Body of pancreas (tissue), 4 donors: ENCODE measurements at regions not wholly inside any gene's neighbourhood (a gene's known extent, or its start where the extent isn't known, plus 50 kb on each side); places are given as distances from the start of the nearest gene placed in this dataset.

Experiments
- ATAC-seq: fragments of 150-250 bp; one replicate; pipeline ENCODE4 v1.9.1; 2016
- DNase-seq, 4 donors: peaks; one replicate each; pipeline ENCODE4 v3.0.0-alpha.2; 2019
- H3K27ac ChIP-seq, 4 donors: fragments of 200-600 bp; sonication (generic); 1 replicate in 3 of 4; 2 replicates in 1 of 4; pipeline versions ENCODE4 v1.5.1 to v1.6.1; 2016 to 2019; ENCODE audit warnings: mild to moderate bottlenecking in 1 of 4, mixed read lengths in 1 of 4, moderate library complexity in 1 of 4
- H3K27me3 ChIP-seq, 2 donors: fragments of 200-600 bp; sonication (generic); one replicate each; pipeline ENCODE4 v1.6.0; 2016; ENCODE audit warnings: mild to moderate bottlenecking in 1 of 2
- H3K36me3 ChIP-seq, 2 donors: fragments of 200-600 bp; sonication (generic); replicated peaks in 1 of 2; 2 replicates each; pipeline ENCODE4 v1.5.1; 2016; ENCODE audit warnings: low read depth in 2 of 2; ENCODE audit not compliant: insufficient read depth in 1 of 2
- H3K4me1 ChIP-seq: fragments of 200-600 bp; sonication (generic); one replicate; pipeline ENCODE4 v1.6.0; 2016
- H3K4me3 ChIP-seq, 2 donors: fragments of 200-600 bp; sonication (generic); 1 replicate in 1 of 2; 2 replicates in 1 of 2; pipeline ENCODE4 v1.5.1; 2016 to 2019
- H3K9me3 ChIP-seq, 3 donors: fragments of 200-600 bp; sonication (generic); 1 replicate in 2 of 3; 2 replicates in 1 of 3; pipeline ENCODE4 v1.5.1; 2016
- POLR2A ChIP-seq, 3 donors: fragments of 450-650 bp; IDR thresholded peaks; one replicate each; pipeline ENCODE4 v1.6.1; 2016; ENCODE audit warnings: antibody characterized with exemption in 3 of 3, mild to moderate bottlenecking in 2 of 3
- WGBS, 2 donors: methylation state at CpG; one replicate each; pipeline ENCODE4 v1.1.5; 2017; 5-methylcytosine and 5-hydroxymethylcytosine counted together
- intact Hi-C: fragments of 100-400 bp; cut with DNase I; formaldehyde crosslinking; loops from one replicate; pipeline ENCODE4 v1.15.1; 2023
- TF ChIP-seq, protein P1 (sequence below), 7 experiments: fragments of 450-650 bp in 4 of 7; fragments of 200-600 bp in 3 of 7; sonication (generic) in 3 of 7; IDR thresholded peaks; one replicate each; pipeline ENCODE4 v1.5.1; 2016 to 2019; ENCODE audit warnings: antibody characterized with exemption in 7 of 7

DNA sequence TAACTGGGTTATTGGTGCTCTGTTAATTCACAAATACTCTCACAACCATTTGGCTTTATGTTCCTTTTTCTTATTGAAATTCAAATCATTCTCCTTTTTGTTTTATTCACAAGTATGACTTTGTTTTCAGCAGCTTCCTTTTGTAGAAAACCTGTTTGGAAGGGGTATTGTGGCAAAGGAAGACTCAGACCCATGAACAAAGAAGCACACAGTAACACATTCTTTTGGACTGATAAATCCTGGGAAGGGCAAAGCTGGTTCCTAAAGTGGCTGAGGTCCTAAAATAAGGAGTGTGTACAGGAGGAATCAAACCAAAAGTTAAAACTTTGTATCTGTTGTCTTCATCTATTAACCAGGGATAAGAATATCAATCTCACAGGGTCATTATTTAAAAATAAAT lies 374.7 kb upstream of the FIGN start:
- H3K27ac ChIP-seq = no peak overlapping the region
- no peaks in the 10 kb centered on the region for H3K9me3 ChIP-seq
- no peak for TF ChIP-seq POLR2A (IDR thresholded peaks at IDR 0.05)
- TF ChIP-seq, protein P1, sequence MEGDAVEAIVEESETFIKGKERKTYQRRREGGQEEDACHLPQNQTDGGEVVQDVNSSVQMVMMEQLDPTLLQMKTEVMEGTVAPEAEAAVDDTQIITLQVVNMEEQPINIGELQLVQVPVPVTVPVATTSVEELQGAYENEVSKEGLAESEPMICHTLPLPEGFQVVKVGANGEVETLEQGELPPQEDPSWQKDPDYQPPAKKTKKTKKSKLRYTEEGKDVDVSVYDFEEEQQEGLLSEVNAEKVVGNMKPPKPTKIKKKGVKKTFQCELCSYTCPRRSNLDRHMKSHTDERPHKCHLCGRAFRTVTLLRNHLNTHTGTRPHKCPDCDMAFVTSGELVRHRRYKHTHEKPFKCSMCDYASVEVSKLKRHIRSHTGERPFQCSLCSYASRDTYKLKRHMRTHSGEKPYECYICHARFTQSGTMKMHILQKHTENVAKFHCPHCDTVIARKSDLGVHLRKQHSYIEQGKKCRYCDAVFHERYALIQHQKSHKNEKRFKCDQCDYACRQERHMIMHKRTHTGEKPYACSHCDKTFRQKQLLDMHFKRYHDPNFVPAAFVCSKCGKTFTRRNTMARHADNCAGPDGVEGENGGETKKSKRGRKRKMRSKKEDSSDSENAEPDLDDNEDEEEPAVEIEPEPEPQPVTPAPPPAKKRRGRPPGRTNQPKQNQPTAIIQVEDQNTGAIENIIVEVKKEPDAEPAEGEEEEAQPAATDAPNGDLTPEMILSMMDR (IDR thresholded peaks at IDR 0.05) = no peak
- intact Hi-C loops = no loop called here
- no peaks in the 10 kb centered on the region for H3K36me3 ChIP-seq
- DNase-seq (no peak), ATAC-seq (no peak)
- no peaks in the 10 kb centered on the region for H3K27me3 ChIP-seq
- peaks cover 6% of the 10 kb centered on the region for H3K4me1 ChIP-seq
- no peak overlapping the region for H3K4me3 ChIP-seq

DNA sequence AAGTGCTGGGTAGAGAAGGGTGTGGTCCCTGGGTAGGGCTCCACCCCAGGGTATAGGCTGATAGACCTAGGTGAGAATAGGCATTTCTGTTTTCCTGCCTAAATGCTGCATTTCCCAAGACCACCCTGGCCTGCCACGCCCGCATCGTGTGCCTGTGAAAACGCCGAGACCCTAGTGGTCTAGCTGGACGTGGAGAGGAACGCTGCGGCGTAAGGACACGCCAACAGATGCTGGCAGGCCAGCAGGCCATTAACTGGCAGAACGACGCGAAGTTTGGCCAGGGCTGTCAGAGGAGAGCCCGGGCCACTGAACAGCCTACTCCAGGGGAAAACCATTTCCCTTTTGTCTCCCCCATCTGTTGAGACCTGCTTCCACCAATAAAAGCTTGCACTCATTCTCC lies 373.2 kb upstream of the FIGN start:
- intact Hi-C loops = no loop called here
- H3K4me3 ChIP-seq = no peak overlapping the region
- H3K27ac ChIP-seq = no peak overlapping the region
- H3K4me1 ChIP-seq = no peaks in the 10 kb centered on the region
- no peaks in the 10 kb centered on the region for H3K27me3 ChIP-seq
- 79 to 93% methylated on average over 13 to 14 of the region's 14 CpGs for WGBS, 2 donors
- H3K36me3 ChIP-seq = no peaks in the 10 kb centered on the region
- DNase-seq = no peak
- ATAC-seq = no peak
- TF ChIP-seq, protein P1 (IDR thresholded peaks at IDR 0.05) = no peak
- TF ChIP-seq POLR2A (IDR thresholded peaks at IDR 0.05) = no peak
- H3K9me3 ChIP-seq = no peaks in the 10 kb centered on the region

DNA sequence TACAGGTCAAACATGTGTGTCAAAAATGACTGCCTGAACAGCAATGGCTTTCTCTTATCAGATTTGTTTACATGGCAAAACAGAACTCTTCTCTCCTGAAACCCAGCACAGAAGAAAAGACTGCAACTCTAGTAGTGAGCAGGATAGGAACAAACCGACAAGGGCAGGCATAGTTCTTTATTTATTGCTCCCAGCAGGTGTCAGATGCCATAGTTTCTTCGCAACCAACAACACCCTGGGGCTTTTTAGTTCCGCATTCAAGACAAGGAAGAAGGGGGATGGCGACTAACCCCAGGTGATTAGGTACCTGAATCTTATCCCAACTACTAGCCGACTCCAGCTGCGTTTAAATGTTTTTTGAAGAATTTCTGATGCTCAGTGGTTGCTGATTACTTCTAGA lies 367.5 kb upstream of the FIGN start:
- intact Hi-C loops = no loop called here
- TF ChIP-seq, protein P1 (IDR thresholded peaks at IDR 0.05) = no peak
- no peak for TF ChIP-seq POLR2A (IDR thresholded peaks at IDR 0.05)

GRCh38 chr2:164102366-164102765 lies 366.6 kb upstream of the FIGN start:
- Histone ChIP-seq H3K9me3 (no peaks in the 10 kb centered on the region), H3K4me3 (no peak overlapping the region), H3K27ac (no peak overlapping the region), H3K36me3 (no peaks in the 10 kb centered on the region), H3K27me3 (no peaks in the 10 kb centered on the region), H3K4me1 (no peaks in the 10 kb centered on the region)
- intact Hi-C loops = no loop called here
- 38 to 52% methylated on average over 1 of the region's 1 CpG for WGBS, 2 donors
- DNase-seq (no peak), ATAC-seq (no peak)
- TF ChIP-seq POLR2A (IDR thresholded peaks at IDR 0.05) = no peak
- TF ChIP-seq, protein P1 (IDR thresholded peaks at IDR 0.05) = no peak

More for the DNA sequence above, 367.5 kb upstream of the FIGN start:
- Histone ChIP-seq H3K9me3 (no peaks in the 10 kb centered on the region), H3K4me1 (no peaks in the 10 kb centered on the region), H3K27me3 (no peaks in the 10 kb centered on the region), H3K27ac (no peak overlapping the region), H3K36me3 (no peaks in the 10 kb centered on the region), H3K4me3 (no peak overlapping the region)
- DNase-seq (no peak), ATAC-seq (no peak)
- WGBS, 2 donors = 54 to 59% methylated on average over 6 of the region's 6 CpGs

- intact Hi-C loops = no loop called here
Observed at GRCh38 chr2:164091673-164092072, 355.9 kb upstream of the FIGN start.

More at GRCh38 chr2:164091673-164092072, 355.9 kb upstream of the FIGN start:
- no peaks in the 10 kb centered on the region for H3K4me1 ChIP-seq
- no peaks in the 10 kb centered on the region for H3K27me3 ChIP-seq
- ATAC-seq (no peak), DNase-seq (no peak)
- H3K27ac ChIP-seq = no peak overlapping the region
- no peak overlapping the region for H3K4me3 ChIP-seq
- WGBS, 2 donors = 45 to 50% methylated on average over 4 of the region's 4 CpGs
- H3K36me3 ChIP-seq = no peaks in the 10 kb centered on the region
- no peaks in the 10 kb centered on the region for H3K9me3 ChIP-seq
- no peak for TF ChIP-seq POLR2A (IDR thresholded peaks at IDR 0.05)
- TF ChIP-seq, protein P1 (IDR thresholded peaks at IDR 0.05) = no peak
